ENCODE measurements at regions not wholly inside any gene's neighbourhood (a gene's known extent, or its start where the extent isn't known, plus 50 kb on each side); places are given as distances from the start of the nearest gene placed in this dataset.
"Not testable (repeated sequence)": the region's sequence is repeated elsewhere in the genome, so short reads cannot be mapped to it uniquely, and the experiment has no call there.

- H3K36me3 Mint-ChIP-seq; H3K4me1 Mint-ChIP-seq; H3K9me3 Mint-ChIP-seq; H3K4me3 Mint-ChIP-seq; POLR2A ChIA-PET; H3K27me3 Mint-ChIP-seq (ENCODE audit: low read depth); H3K27ac Mint-ChIP-seq: not testable (repeated sequence)
- CTCF ChIA-PET, result interaction anchor here (0.7 to 1.2 kb wide), 2 partner anchors 19 to 376 kb away, joined by 3 to 8 read pairs; no protein-coding TSS in a partner anchor
- TF ChIP-seq, protein P1, sequence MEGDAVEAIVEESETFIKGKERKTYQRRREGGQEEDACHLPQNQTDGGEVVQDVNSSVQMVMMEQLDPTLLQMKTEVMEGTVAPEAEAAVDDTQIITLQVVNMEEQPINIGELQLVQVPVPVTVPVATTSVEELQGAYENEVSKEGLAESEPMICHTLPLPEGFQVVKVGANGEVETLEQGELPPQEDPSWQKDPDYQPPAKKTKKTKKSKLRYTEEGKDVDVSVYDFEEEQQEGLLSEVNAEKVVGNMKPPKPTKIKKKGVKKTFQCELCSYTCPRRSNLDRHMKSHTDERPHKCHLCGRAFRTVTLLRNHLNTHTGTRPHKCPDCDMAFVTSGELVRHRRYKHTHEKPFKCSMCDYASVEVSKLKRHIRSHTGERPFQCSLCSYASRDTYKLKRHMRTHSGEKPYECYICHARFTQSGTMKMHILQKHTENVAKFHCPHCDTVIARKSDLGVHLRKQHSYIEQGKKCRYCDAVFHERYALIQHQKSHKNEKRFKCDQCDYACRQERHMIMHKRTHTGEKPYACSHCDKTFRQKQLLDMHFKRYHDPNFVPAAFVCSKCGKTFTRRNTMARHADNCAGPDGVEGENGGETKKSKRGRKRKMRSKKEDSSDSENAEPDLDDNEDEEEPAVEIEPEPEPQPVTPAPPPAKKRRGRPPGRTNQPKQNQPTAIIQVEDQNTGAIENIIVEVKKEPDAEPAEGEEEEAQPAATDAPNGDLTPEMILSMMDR (IDR thresholded peaks at IDR 0.05), result peak; percentile 72
- DNase-seq (ENCODE audit: low spot score) (peak; percentile 68), ATAC-seq (peak; percentile 91)
Observed at GRCh38 chr6:40823917-40824891, 214.8 kb downstream of the UNC5CL start.

DNA sequence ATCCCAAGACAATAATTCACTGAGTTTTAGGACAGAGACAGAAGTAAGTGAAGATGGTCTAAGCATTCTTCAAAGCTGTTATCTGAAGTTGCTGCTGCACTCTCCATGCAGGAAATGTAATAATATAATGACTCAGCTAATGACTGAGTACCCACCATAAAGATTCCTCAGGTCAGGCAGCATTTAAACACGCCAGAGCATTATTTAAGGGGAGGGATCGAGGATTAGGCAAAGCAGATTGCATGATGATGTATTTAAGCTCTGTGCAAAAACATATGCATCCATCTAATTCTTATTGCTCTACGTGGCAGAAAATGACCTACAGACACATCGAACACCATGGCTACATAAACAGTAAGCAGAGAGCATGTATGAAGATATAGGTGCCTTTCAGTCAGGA is 216.4 kb downstream of the UNC5CL start:
- Mint-ChIP-seq H3K27me3 (ENCODE audit: low read depth) (no peaks in the 10 kb centered on the region; the same call in 1 of the 2 replicates), H3K36me3 (no peaks in the 10 kb centered on the region), H3K9me3 (peaks cover 3% of the 10 kb centered on the region; the same call in 1 of the 2 replicates), H3K27ac (no peak overlapping the region), H3K4me3 (no peak overlapping the region), H3K4me1 (no peaks in the 10 kb centered on the region)
- ATAC-seq (no peak), DNase-seq (ENCODE audit: low spot score) (no peak)
- ChIA-PET POLR2A (no interaction called here), CTCF (interaction anchor here (1.1 kb wide), 1 partner anchor 24 kb away, joined by 4 read pairs; no protein-coding TSS in a partner anchor)
- TF ChIP-seq MYBL2 (CRISPR knock-in tag; IDR thresholded peaks at IDR 0.05) (no peak), HMGA2 (CRISPR knock-in tag; IDR thresholded peaks at IDR 0.05) (no peak), CREB1 (CRISPR knock-in tag; IDR thresholded peaks at IDR 0.05) (no peak), PRDM15 (CRISPR knock-in tag; IDR thresholded peaks at IDR 0.05) (no peak), CBFB (CRISPR knock-in tag; IDR thresholded peaks at IDR 0.05; ENCODE audit: low read depth) (no peak), GRHL2 (CRISPR knock-in tag; IDR thresholded peaks at IDR 0.05; ENCODE audit: insufficient replicate concordance, severe bottlenecking) (no peak), RELA (CRISPR knock-in tag; IDR thresholded peaks at IDR 0.05; ENCODE audit: borderline replicate concordance) (no peak), ESRRA (CRISPR knock-in tag; IDR thresholded peaks at IDR 0.05; ENCODE audit: borderline replicate concordance) (no peak)
- TF ChIP-seq, protein P2, sequence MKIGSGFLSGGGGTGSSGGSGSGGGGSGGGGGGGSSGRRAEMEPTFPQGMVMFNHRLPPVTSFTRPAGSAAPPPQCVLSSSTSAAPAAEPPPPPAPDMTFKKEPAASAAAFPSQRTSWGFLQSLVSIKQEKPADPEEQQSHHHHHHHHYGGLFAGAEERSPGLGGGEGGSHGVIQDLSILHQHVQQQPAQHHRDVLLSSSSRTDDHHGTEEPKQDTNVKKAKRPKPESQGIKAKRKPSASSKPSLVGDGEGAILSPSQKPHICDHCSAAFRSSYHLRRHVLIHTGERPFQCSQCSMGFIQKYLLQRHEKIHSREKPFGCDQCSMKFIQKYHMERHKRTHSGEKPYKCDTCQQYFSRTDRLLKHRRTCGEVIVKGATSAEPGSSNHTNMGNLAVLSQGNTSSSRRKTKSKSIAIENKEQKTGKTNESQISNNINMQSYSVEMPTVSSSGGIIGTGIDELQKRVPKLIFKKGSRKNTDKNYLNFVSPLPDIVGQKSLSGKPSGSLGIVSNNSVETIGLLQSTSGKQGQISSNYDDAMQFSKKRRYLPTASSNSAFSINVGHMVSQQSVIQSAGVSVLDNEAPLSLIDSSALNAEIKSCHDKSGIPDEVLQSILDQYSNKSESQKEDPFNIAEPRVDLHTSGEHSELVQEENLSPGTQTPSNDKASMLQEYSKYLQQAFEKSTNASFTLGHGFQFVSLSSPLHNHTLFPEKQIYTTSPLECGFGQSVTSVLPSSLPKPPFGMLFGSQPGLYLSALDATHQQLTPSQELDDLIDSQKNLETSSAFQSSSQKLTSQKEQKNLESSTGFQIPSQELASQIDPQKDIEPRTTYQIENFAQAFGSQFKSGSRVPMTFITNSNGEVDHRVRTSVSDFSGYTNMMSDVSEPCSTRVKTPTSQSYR (CRISPR knock-in tag; IDR thresholded peaks at IDR 0.05), result no peak
- TF ChIP-seq, protein P3, sequence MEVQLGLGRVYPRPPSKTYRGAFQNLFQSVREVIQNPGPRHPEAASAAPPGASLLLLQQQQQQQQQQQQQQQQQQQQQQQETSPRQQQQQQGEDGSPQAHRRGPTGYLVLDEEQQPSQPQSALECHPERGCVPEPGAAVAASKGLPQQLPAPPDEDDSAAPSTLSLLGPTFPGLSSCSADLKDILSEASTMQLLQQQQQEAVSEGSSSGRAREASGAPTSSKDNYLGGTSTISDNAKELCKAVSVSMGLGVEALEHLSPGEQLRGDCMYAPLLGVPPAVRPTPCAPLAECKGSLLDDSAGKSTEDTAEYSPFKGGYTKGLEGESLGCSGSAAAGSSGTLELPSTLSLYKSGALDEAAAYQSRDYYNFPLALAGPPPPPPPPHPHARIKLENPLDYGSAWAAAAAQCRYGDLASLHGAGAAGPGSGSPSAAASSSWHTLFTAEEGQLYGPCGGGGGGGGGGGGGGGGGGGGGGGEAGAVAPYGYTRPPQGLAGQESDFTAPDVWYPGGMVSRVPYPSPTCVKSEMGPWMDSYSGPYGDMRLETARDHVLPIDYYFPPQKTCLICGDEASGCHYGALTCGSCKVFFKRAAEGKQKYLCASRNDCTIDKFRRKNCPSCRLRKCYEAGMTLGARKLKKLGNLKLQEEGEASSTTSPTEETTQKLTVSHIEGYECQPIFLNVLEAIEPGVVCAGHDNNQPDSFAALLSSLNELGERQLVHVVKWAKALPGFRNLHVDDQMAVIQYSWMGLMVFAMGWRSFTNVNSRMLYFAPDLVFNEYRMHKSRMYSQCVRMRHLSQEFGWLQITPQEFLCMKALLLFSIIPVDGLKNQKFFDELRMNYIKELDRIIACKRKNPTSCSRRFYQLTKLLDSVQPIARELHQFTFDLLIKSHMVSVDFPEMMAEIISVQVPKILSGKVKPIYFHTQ (CRISPR knock-in tag; IDR thresholded peaks at IDR 0.05), result no peak
- TF ChIP-seq, protein P4, sequence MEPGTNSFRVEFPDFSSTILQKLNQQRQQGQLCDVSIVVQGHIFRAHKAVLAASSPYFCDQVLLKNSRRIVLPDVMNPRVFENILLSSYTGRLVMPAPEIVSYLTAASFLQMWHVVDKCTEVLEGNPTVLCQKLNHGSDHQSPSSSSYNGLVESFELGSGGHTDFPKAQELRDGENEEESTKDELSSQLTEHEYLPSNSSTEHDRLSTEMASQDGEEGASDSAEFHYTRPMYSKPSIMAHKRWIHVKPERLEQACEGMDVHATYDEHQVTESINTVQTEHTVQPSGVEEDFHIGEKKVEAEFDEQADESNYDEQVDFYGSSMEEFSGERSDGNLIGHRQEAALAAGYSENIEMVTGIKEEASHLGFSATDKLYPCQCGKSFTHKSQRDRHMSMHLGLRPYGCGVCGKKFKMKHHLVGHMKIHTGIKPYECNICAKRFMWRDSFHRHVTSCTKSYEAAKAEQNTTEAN (CRISPR knock-in tag; IDR thresholded peaks at IDR 0.05), result no peak
